ENCODE measurements at regions not wholly inside any gene's neighbourhood (a gene's known extent, or its start where the extent isn't known, plus 50 kb on each side); places are given as distances from the start of the nearest gene placed in this dataset.
"Not testable (repeated sequence)": the region's sequence is repeated elsewhere in the genome, so short reads cannot be mapped to it uniquely, and the experiment has no call there.

GRCh38 chr10:20596911-20597310, 300.2 kb downstream of the NEBL start:
- TF ChIP-seq POLR2A (IDR thresholded peaks at IDR 0.05), result no peak
- TF ChIP-seq, protein P1, sequence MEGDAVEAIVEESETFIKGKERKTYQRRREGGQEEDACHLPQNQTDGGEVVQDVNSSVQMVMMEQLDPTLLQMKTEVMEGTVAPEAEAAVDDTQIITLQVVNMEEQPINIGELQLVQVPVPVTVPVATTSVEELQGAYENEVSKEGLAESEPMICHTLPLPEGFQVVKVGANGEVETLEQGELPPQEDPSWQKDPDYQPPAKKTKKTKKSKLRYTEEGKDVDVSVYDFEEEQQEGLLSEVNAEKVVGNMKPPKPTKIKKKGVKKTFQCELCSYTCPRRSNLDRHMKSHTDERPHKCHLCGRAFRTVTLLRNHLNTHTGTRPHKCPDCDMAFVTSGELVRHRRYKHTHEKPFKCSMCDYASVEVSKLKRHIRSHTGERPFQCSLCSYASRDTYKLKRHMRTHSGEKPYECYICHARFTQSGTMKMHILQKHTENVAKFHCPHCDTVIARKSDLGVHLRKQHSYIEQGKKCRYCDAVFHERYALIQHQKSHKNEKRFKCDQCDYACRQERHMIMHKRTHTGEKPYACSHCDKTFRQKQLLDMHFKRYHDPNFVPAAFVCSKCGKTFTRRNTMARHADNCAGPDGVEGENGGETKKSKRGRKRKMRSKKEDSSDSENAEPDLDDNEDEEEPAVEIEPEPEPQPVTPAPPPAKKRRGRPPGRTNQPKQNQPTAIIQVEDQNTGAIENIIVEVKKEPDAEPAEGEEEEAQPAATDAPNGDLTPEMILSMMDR (IDR thresholded peaks at IDR 0.05), result no peak
- intact Hi-C loops (cut with DNase I), result no loop called here
- WGBS, 2 donors, result 48 to 52% methylated on average over 2 of the region's 2 CpGs

DNA sequence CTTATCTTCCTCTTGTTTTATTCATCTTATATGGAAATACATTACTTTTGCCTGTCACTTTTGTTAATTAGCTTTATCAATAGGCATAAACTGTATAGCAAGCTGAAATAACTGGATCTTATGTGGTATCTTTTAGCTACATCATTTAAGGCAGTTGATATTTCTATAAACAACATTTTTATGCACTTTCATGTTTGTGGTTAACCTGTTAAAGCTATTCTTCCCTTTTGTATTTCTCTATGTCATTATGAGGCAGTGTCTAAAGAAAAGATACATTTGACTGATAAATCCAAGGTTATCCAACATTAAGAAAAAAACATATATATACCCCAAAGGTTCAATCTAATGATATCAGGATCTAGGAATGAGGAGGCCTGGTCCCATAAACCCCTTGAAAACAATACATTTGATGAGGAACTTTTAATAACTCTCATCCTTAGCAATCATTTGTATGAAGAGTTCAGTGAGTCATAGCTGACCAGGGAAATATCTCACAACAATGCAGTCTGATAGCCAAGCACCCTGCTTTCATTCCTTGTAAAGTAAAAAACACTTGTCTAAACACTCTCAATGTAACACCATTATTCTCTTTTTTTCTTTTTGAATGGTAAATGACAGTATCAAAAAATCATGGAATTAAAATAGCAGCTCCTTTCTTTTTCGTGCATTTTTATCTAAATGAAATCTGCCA, 300.9 kb downstream of the NEBL start:
- no peak for DNase-seq
- Histone ChIP-seq H3K27ac (no peak overlapping the region), H3K4me3 (no peak overlapping the region), H3K27me3 (no peaks in the 10 kb centered on the region), H3K9me3 (no peaks in the 10 kb centered on the region), H3K36me3 (no peaks in the 10 kb centered on the region), H3K4me1 (no peaks in the 10 kb centered on the region)
- 50 to 58% methylated on average over 1 of the region's 1 CpG for WGBS, 2 donors
- TF ChIP-seq, protein P1 (IDR thresholded peaks at IDR 0.05), result no peak
- no peak for TF ChIP-seq POLR2A (IDR thresholded peaks at IDR 0.05)
- intact Hi-C loops (cut with DNase I), result no loop called here

More at GRCh38 chr10:20596911-20597310, 300.2 kb downstream of the NEBL start:
- DNase-seq, result no peak
- H3K4me3 ChIP-seq, result no peak overlapping the region
- H3K36me3 ChIP-seq, result no peaks in the 10 kb centered on the region
- no peak overlapping the region for H3K27ac ChIP-seq
- H3K4me1 ChIP-seq, result no peaks in the 10 kb centered on the region
- no peaks in the 10 kb centered on the region for H3K27me3 ChIP-seq
- no peaks in the 10 kb centered on the region for H3K9me3 ChIP-seq

- WGBS, 2 donors, result 71 to 79% methylated on average over 3 of the region's 3 CpGs
- H3K4me1 ChIP-seq, result no peaks in the 10 kb centered on the region
- H3K4me3 ChIP-seq, result no peak overlapping the region
- intact Hi-C loops (cut with DNase I), result no loop called here
- H3K36me3 ChIP-seq, result no peaks in the 10 kb centered on the region
- no peak for DNase-seq
- no peak for TF ChIP-seq POLR2A (IDR thresholded peaks at IDR 0.05)
- TF ChIP-seq, protein P1 (IDR thresholded peaks at IDR 0.05), result no peak
- H3K27me3 ChIP-seq, result no peaks in the 10 kb centered on the region
- H3K27ac ChIP-seq, result no peak overlapping the region
- H3K9me3 ChIP-seq, result no peaks in the 10 kb centered on the region
Observed at GRCh38 chr10:20593649-20594048, 303.5 kb downstream of the NEBL start.

DNA sequence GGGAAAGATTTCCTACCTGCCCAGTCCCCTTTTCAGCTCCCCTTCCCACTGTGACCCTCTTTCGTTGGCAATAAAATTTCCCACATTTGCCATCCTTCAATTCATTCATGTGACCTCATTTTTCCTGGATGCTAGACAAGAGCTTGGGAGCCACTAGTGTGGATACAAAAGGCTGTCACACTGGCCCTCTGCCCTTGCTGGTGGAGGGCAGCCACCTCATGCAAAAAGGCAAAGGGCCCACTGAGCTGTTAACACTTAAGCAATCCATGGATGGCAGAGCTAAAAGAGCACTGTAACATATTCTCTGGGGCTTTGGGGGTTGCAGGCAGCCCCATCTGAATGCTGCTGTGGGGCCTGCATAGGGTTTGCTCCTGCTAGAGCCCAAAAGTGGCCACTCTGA, 315.1 kb downstream of the NEBL start:
- Histone ChIP-seq H3K36me3 (no peaks in the 10 kb centered on the region), H3K4me1 (no peaks in the 10 kb centered on the region), H3K27me3 (no peaks in the 10 kb centered on the region), H3K9me3 (peaks cover 0 to 22% (median 0%) of the 10 kb centered on the region in 3 donors), H3K27ac (no peak overlapping the region), H3K4me3 (no peak overlapping the region)
- 82 to 93% methylated on average over 1 of the region's 1 CpG for WGBS, 2 donors
- intact Hi-C loops (cut with DNase I), result no loop called here
- TF ChIP-seq POLR2A (IDR thresholded peaks at IDR 0.05), result no peak
- TF ChIP-seq, protein P1 (IDR thresholded peaks at IDR 0.05), result no peak
- DNase-seq, result no peak

DNA sequence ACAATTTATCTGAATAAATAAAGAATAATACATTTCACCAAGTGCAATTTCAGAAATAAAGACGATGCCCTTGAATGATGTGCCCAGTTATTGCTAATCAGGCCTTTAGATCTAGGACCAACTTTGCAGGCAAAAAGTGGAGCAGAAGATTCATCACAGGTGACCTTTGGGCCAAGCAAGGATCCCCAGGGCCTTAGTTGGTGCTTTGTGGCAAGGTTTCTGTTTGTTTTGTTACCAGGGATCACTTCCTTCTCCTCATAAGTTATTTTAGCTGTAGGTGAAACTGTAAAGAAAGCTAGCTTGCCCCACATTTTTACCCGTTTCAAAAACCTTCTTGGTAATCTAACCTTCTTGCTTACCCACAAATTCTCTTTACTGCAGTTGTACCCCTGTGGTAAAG, 323.2 kb downstream of the NEBL start:
- DNase-seq, result no peak
- intact Hi-C loops (cut with DNase I), result no loop called here
- Histone ChIP-seq H3K4me1 (no peaks in the 10 kb centered on the region), H3K36me3 (no peaks in the 10 kb centered on the region), H3K27ac (no peak overlapping the region), H3K27me3 (no peaks in the 10 kb centered on the region), H3K4me3 (no peak overlapping the region), H3K9me3 (no peaks in the 10 kb centered on the region)
- TF ChIP-seq, protein P1 (IDR thresholded peaks at IDR 0.05), result no peak
- no peak for TF ChIP-seq POLR2A (IDR thresholded peaks at IDR 0.05)
- 55 to 66% methylated on average over 2 of the region's 2 CpGs for WGBS, 2 donors

GRCh38 chr10:20555990-20556389, 341.1 kb downstream of the NEBL start:
- not testable (repeated sequence) for H3K36me3 ChIP-seq, DNase-seq
- WGBS, 2 donors, result 100% methylated on average over 2 of the region's 7 CpGs

More at GRCh38 chr10:20555990-20556389, 341.1 kb downstream of the NEBL start:
- H3K27me3 ChIP-seq; H3K4me3 ChIP-seq; H3K9me3 ChIP-seq; intact Hi-C loops (cut with DNase I); H3K27ac ChIP-seq; H3K4me1 ChIP-seq: not testable (repeated sequence)

All from esophagus squamous epithelium (tissue), 5 donors.